ENCODE measurements at regions not wholly inside any gene's neighbourhood (a gene's known extent, or its start where the extent isn't known, plus 50 kb on each side); places are given as distances from the start of the nearest gene placed in this dataset.

- Mint-ChIP-seq H3K27ac (no peak overlapping the region), H3K4me1 (ENCODE audit: low read depth in 2 of 2) (no peaks in the 10 kb centered on the region), H3K4me3 (no peak overlapping the region), H3K36me3 (ENCODE audit: insufficient read depth) (no peaks in the 10 kb centered on the region), H3K27me3 (no peaks in the 10 kb centered on the region), H3K9me3 (peaks cover 12 to 18% of the 10 kb centered on the region in 2 donors)
- no peak for ATAC-seq (replicated peaks)
- DNase-seq: no peak
Observed at GRCh38 chr4:164410401-164410800, 343.5 kb upstream of the SMIM31 start.

- peaks cover 14 to 18% of the 10 kb centered on the region in 2 donors for H3K9me3 Mint-ChIP-seq
- H3K4me1 Mint-ChIP-seq (ENCODE audit: low read depth in 2 of 2): no peaks in the 10 kb centered on the region
- H3K27ac Mint-ChIP-seq: no peak overlapping the region
- no peaks in the 10 kb centered on the region for H3K36me3 Mint-ChIP-seq (ENCODE audit: insufficient read depth)
- H3K4me3 Mint-ChIP-seq: no peak overlapping the region
- DNase-seq: no peak
- no peaks in the 10 kb centered on the region for H3K27me3 Mint-ChIP-seq
- no peak for ATAC-seq (replicated peaks)
Observed at GRCh38 chr4:164412246-164412645, 341.7 kb upstream of the SMIM31 start.

GRCh38 chr4:164413743-164414142 lies 340.2 kb upstream of the SMIM31 start:
- no peak for DNase-seq
- ATAC-seq (replicated peaks): no peak
- Mint-ChIP-seq H3K9me3 (peaks cover 6 to 8% of the 10 kb centered on the region in 2 donors), H3K27ac (no peak overlapping the region), H3K4me1 (ENCODE audit: low read depth in 2 of 2) (no peaks in the 10 kb centered on the region), H3K27me3 (no peaks in the 10 kb centered on the region), H3K4me3 (no peak overlapping the region), H3K36me3 (ENCODE audit: insufficient read depth) (no peaks in the 10 kb centered on the region)

GRCh38 chr4:164423819-164424218 lies 330.1 kb upstream of the SMIM31 start:
- Mint-ChIP-seq H3K27ac (no peak overlapping the region), H3K36me3 (ENCODE audit: insufficient read depth) (no peaks in the 10 kb centered on the region), H3K4me1 (ENCODE audit: low read depth in 2 of 2) (no peaks in the 10 kb centered on the region), H3K4me3 (no peak overlapping the region), H3K9me3 (peaks cover 6 to 16% of the 10 kb centered on the region in 2 donors), H3K27me3 (no peaks in the 10 kb centered on the region)
- DNase-seq (no peak), ATAC-seq (replicated peaks) (no peak)

DNA sequence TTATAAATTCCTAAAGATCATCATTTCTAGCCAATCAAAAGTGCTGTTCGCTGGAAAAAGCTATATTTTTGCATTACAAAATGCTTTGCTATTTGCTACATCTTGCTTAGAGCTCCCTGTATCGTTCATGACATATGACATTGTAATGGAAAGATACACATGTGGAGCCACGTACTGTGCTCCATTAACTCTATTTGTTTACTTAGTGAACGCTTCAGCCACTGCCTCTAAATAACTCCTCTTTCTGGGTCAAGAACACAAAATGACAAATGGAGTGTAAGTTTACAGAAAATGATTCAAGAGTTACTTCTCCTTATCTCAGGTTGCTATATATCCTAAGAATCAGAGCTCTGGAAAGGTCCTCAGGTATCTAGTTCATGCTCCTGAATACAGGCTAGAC lies 329.1 kb upstream of the SMIM31 start:
- H3K27me3 Mint-ChIP-seq: no peaks in the 10 kb centered on the region
- no peaks in the 10 kb centered on the region for H3K4me1 Mint-ChIP-seq (ENCODE audit: low read depth in 2 of 2)
- H3K36me3 Mint-ChIP-seq (ENCODE audit: insufficient read depth): no peaks in the 10 kb centered on the region
- H3K4me3 Mint-ChIP-seq: no peak overlapping the region
- ATAC-seq (replicated peaks) (no peak), DNase-seq (no peak)
- no peak overlapping the region for H3K27ac Mint-ChIP-seq
- H3K9me3 Mint-ChIP-seq: peaks cover 6 to 23% of the 10 kb centered on the region in 2 donors

DNA sequence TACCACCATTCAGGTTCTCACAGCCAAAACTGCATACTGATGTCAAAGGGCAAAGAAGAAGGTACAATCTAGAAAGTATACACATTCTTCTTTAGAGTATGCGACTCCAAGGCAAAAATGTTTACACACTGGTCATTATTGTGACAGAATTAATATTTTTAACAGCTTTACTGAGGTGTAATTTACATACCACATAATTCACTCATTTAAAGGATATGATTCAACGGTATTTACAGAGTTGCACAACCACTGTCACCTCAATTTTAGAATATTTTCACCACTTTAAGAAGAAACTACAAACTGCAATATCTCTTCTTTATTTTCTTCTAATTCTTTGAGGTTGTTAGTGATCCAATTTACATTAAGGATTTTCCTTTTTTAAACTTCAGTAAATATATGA lies 325.4 kb upstream of the SMIM31 start:
- Mint-ChIP-seq H3K27me3 (no peaks in the 10 kb centered on the region), H3K4me1 (ENCODE audit: low read depth in 2 of 2) (no peaks in the 10 kb centered on the region), H3K4me3 (no peak overlapping the region), H3K9me3 (peaks cover 3 to 13% of the 10 kb centered on the region in 2 donors), H3K36me3 (ENCODE audit: insufficient read depth) (no peaks in the 10 kb centered on the region), H3K27ac (no peak overlapping the region)
- ATAC-seq (replicated peaks) (no peak), DNase-seq (no peak)

DNA sequence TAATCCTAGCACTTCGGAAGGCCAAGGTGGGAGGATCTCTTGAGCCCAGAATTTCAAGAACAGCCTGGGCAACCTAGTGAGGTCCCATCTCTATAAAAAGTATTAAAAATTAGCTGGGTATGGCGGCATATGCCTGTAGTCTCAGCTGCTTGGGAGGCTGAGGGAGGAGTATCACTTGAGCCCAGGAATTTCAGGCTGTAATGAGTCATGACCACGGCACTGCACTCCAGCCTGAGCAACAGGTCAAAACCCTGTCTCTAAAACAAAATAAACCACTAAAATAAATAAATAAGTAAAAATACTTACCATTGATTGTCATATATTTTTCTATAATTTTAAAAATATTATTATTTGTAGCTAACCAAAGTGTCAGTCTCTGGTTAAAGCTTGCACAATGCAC lies 315.6 kb upstream of the SMIM31 start:
- no peaks in the 10 kb centered on the region for H3K4me1 Mint-ChIP-seq (ENCODE audit: low read depth in 2 of 2)
- H3K9me3 Mint-ChIP-seq: peaks cover 2 to 8% of the 10 kb centered on the region in 2 donors
- DNase-seq (no peak), ATAC-seq (replicated peaks) (no peak)
- no peak overlapping the region for H3K27ac Mint-ChIP-seq
- no peak overlapping the region for H3K4me3 Mint-ChIP-seq
- no peaks in the 10 kb centered on the region for H3K36me3 Mint-ChIP-seq (ENCODE audit: insufficient read depth)
- no peaks in the 10 kb centered on the region for H3K27me3 Mint-ChIP-seq

GRCh38 chr4:164439037-164439436 lies 314.9 kb upstream of the SMIM31 start:
- DNase-seq (no peak), ATAC-seq (replicated peaks) (no peak)
- H3K4me3 Mint-ChIP-seq: no peak overlapping the region
- no peaks in the 10 kb centered on the region for H3K36me3 Mint-ChIP-seq (ENCODE audit: insufficient read depth)
- H3K27ac Mint-ChIP-seq: no peak overlapping the region
- no peaks in the 10 kb centered on the region for H3K4me1 Mint-ChIP-seq (ENCODE audit: low read depth in 2 of 2)
- peaks cover 2 to 8% of the 10 kb centered on the region in 2 donors for H3K9me3 Mint-ChIP-seq
- H3K27me3 Mint-ChIP-seq: no peaks in the 10 kb centered on the region

GRCh38 chr4:164440199-164440598 lies 313.7 kb upstream of the SMIM31 start:
- ATAC-seq (replicated peaks) (no peak), DNase-seq (no peak)
- Mint-ChIP-seq H3K4me3 (no peak overlapping the region), H3K36me3 (ENCODE audit: insufficient read depth) (no peaks in the 10 kb centered on the region), H3K4me1 (ENCODE audit: low read depth in 2 of 2) (no peaks in the 10 kb centered on the region), H3K9me3 (peaks cover 2 to 8% of the 10 kb centered on the region in 2 donors), H3K27me3 (no peaks in the 10 kb centered on the region), H3K27ac (no peak overlapping the region)

- no peak for DNase-seq
- H3K36me3 Mint-ChIP-seq (ENCODE audit: insufficient read depth): no peaks in the 10 kb centered on the region
- H3K4me1 Mint-ChIP-seq (ENCODE audit: low read depth in 2 of 2): no peaks in the 10 kb centered on the region
- no peak for ATAC-seq (replicated peaks)
- peaks cover 2 to 8% of the 10 kb centered on the region in 2 donors for H3K9me3 Mint-ChIP-seq
- no peaks in the 10 kb centered on the region for H3K27me3 Mint-ChIP-seq
- H3K4me3 Mint-ChIP-seq: no peak overlapping the region
- H3K27ac Mint-ChIP-seq: no peak overlapping the region
Observed at GRCh38 chr4:164441109-164441508, 312.8 kb upstream of the SMIM31 start.

- Mint-ChIP-seq H3K27ac (no peak overlapping the region), H3K36me3 (ENCODE audit: insufficient read depth) (no peaks in the 10 kb centered on the region), H3K4me1 (ENCODE audit: low read depth in 2 of 2) (no peaks in the 10 kb centered on the region), H3K27me3 (no peaks in the 10 kb centered on the region), H3K4me3 (no peak overlapping the region), H3K9me3 (peaks cover 2 to 8% of the 10 kb centered on the region in 2 donors)
- DNase-seq (no peak), ATAC-seq (replicated peaks) (no peak)
Observed at GRCh38 chr4:164442180-164442579, 311.8 kb upstream of the SMIM31 start.

- no peak overlapping the region for H3K27ac Mint-ChIP-seq
- H3K9me3 Mint-ChIP-seq: peaks cover 2 to 13% of the 10 kb centered on the region in 2 donors
- DNase-seq (no peak), ATAC-seq (replicated peaks) (no peak)
- H3K27me3 Mint-ChIP-seq: no peaks in the 10 kb centered on the region
- no peak overlapping the region for H3K4me3 Mint-ChIP-seq
- no peaks in the 10 kb centered on the region for H3K4me1 Mint-ChIP-seq (ENCODE audit: low read depth in 2 of 2)
- no peaks in the 10 kb centered on the region for H3K36me3 Mint-ChIP-seq (ENCODE audit: insufficient read depth)
Observed at GRCh38 chr4:164446516-164446915, 307.4 kb upstream of the SMIM31 start.

DNA sequence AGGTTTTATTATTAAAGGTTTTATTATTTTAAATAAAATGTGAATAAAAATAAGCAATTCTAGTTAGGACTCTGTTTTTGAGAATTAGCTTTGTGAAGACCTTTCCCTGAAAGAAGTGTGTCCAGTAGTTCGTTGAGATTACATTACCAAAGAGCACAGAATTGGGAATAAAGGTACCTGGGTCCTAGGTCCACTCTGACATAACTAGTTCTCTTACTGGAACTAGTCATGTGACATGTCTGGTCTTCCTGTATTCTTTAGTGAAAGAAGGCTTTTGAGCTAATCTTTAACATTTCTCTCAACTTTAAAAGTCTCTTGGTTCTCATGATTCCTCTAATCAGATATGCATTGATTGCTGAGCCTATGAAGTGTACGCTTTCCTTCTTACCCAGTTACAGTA lies 292.0 kb upstream of the SMIM31 start:
- no peak for ATAC-seq (replicated peaks)
- no peaks in the 10 kb centered on the region for H3K4me1 Mint-ChIP-seq (ENCODE audit: low read depth in 2 of 2)
- no peak overlapping the region for H3K4me3 Mint-ChIP-seq
- no peak for DNase-seq
- H3K9me3 Mint-ChIP-seq: peaks cover 2 to 6% of the 10 kb centered on the region in 2 donors
- no peaks in the 10 kb centered on the region for H3K27me3 Mint-ChIP-seq
- H3K36me3 Mint-ChIP-seq (ENCODE audit: insufficient read depth): no peaks in the 10 kb centered on the region
- H3K27ac Mint-ChIP-seq: no peak overlapping the region

DNA sequence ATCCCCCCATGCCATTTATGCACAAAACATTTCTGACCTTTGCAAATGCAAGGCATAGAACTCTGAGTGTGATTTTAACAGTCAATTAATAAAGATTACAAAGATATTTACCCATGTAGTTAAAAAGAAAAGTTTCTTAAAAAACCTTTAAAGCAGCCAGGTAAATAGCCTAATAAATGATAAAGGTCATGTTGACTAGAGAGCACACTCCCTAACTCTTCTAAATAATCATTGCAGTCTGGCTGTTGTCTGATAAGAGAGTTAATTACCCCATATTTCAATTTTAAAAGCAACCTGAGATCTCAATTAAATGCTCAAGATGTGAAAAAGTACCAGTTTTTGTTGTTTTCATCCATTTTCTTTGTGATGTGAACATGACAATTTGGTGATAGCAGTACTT lies 291.5 kb upstream of the SMIM31 start:
- ATAC-seq (replicated peaks) (no peak), DNase-seq (no peak)
- Mint-ChIP-seq H3K27me3 (no peaks in the 10 kb centered on the region), H3K4me3 (no peak overlapping the region), H3K4me1 (ENCODE audit: low read depth in 2 of 2) (no peaks in the 10 kb centered on the region), H3K36me3 (ENCODE audit: insufficient read depth) (no peaks in the 10 kb centered on the region), H3K9me3 (peaks cover 0 to 6% of the 10 kb centered on the region in 2 donors), H3K27ac (no peak overlapping the region)

GRCh38 chr4:164464313-164464712 lies 289.6 kb upstream of the SMIM31 start:
- no peak for ATAC-seq (replicated peaks)
- Mint-ChIP-seq H3K9me3 (peaks cover 4 to 6% of the 10 kb centered on the region in 2 donors), H3K27ac (no peak overlapping the region), H3K27me3 (no peaks in the 10 kb centered on the region), H3K4me3 (no peak overlapping the region), H3K4me1 (ENCODE audit: low read depth in 2 of 2) (no peaks in the 10 kb centered on the region), H3K36me3 (ENCODE audit: insufficient read depth) (no peaks in the 10 kb centered on the region)
- no peak for DNase-seq

Measured in effector memory CD8-positive, alpha-beta T cell (primary cell).